GM23338 (cell line): ENCODE measurements at regions not wholly inside any gene's neighbourhood (a gene's known extent, or its start where the extent isn't known, plus 50 kb on each side); places are given as distances from the start of the nearest gene placed in this dataset.

Experiments
- ATAC-seq: fragments of 200-7000 bp; cut with Tn5 transposase; 3 replicates; pipeline ENCODE4 v1.9.1; 2020
- DNase-seq: peaks from one replicate; pipeline ENCODE4 v3.0.0-alpha.2; 2015; ENCODE audit warnings: low spot score
- H2AFZ ChIP-seq: fragments of 200-600 bp; sonication (generic); 2 replicates; pipeline ENCODE4 v1.8.0; 2016; ENCODE audit warnings: antibody characterized with exemption, mild to moderate bottlenecking, moderate library complexity
- H3F3A ChIP-seq: fragments of 200-600 bp; sonication (generic); replicated peaks from 2 replicates; pipeline ENCODE4 v1.8.0; 2017; ENCODE audit warnings: antibody characterized with exemption, mixed run types, low read depth
- H3K27ac ChIP-seq: fragments of 200-600 bp; sonication (generic); 2 replicates; pipeline ENCODE4 v1.6.1; 2016; ENCODE audit warnings: low read depth
- H3K27me3 ChIP-seq: fragments of 200-600 bp; sonication (generic); 2 replicates; pipeline ENCODE4 v1.8.0; 2016; ENCODE audit warnings: mild to moderate bottlenecking, mixed run types, moderate library complexity; ENCODE audit not compliant: insufficient read depth
- H3K36me3 ChIP-seq: fragments of 200-600 bp; sonication (generic); 2 replicates; pipeline ENCODE4 v1.8.0; 2016; ENCODE audit warnings: mild to moderate bottlenecking; ENCODE audit not compliant: insufficient read depth
- H3K4me1 ChIP-seq: fragments of 200-600 bp; sonication (generic); 2 replicates; pipeline ENCODE4 v1.8.0; 2016; ENCODE audit warnings: mild to moderate bottlenecking, moderate library complexity; ENCODE audit not compliant: insufficient read depth
- H3K4me2 ChIP-seq: fragments of 200-600 bp; sonication (generic); 2 replicates; pipeline ENCODE4 v1.7.1; 2017; ENCODE audit warnings: mixed run types
- H3K4me3 ChIP-seq: fragments of 200-600 bp; sonication (generic); 2 replicates; pipeline ENCODE4 v1.6.1; 2016; ENCODE audit warnings: mixed run types
- H3K79me2 ChIP-seq: fragments of 200-600 bp; sonication (generic); replicated peaks from 2 replicates; pipeline ENCODE4 v1.8.0; 2017; ENCODE audit warnings: mild to moderate bottlenecking; ENCODE audit not compliant: insufficient read depth
- H3K9me2 ChIP-seq: fragments of 200-600 bp; sonication (generic); 2 replicates; pipeline ENCODE4 v1.8.0; 2017; ENCODE audit not compliant: insufficient read depth
- H4K20me1 ChIP-seq: fragments of 200-600 bp; sonication (generic); replicated peaks from 2 replicates; pipeline ENCODE4 v1.8.0; 2017; ENCODE audit warnings: mild to moderate bottlenecking; ENCODE audit not compliant: insufficient read depth
- H3K27ac Mint-ChIP-seq: 2 replicates; pipeline ENCODE4 v1.8.0; 2020; ENCODE audit warnings: inconsistent platforms, mild to moderate bottlenecking, moderate library complexity, mixed read lengths
- H3K27me3 Mint-ChIP-seq: 3 replicates; pipeline ENCODE4 v1.8.0; 2022; ENCODE audit warnings: low read depth, mild to moderate bottlenecking, moderate library complexity, mixed read lengths, inconsistent platforms; ENCODE audit not compliant: insufficient read depth, poor library complexity
- H3K36me3 Mint-ChIP-seq: 3 replicates; pipeline ENCODE4 v1.8.0; 2021; ENCODE audit warnings: low read depth, mild to moderate bottlenecking, inconsistent platforms, moderate library complexity, mixed read lengths
- H3K4me1 Mint-ChIP-seq: 3 replicates; pipeline ENCODE4 v1.8.0; 2020; ENCODE audit warnings: mild to moderate bottlenecking, inconsistent platforms, mixed read lengths
- H3K4me3 Mint-ChIP-seq: 3 replicates; pipeline ENCODE4 v1.8.0; 2021; ENCODE audit warnings: moderate library complexity, mild to moderate bottlenecking, inconsistent platforms, mixed read lengths
- H3K9me3 Mint-ChIP-seq: 3 replicates; pipeline ENCODE4 v1.8.0; 2020; ENCODE audit warnings: moderate library complexity, mild to moderate bottlenecking, inconsistent platforms, mixed read lengths
- CREB1 ChIP-seq: fragments of 250-450 bp; sonication (Bioruptor Pico); IDR thresholded peaks from 2 replicates; pipeline ENCODE4 v1.5.0; 2020; ENCODE audit warnings: low read depth, mild to moderate bottlenecking, moderate library complexity
- CTCF ChIP-seq, 2 experiments: fragments of 200-600 bp in 1 of 2; sonication (generic) in 1 of 2; conservative IDR thresholded peaks; 2 replicates each; pipeline versions ENCODE4 v1.5.1 to v1.6.1; 2016 to 2017; ENCODE audit warnings: antibody characterized with exemption in 2 of 2, low read depth in 2 of 2, mild to moderate bottlenecking in 2 of 2, moderate library complexity in 1 of 2
- EZH2 ChIP-seq: fragments of 200-600 bp; sonication (generic); IDR thresholded peaks from one replicate; pipeline ENCODE4 v1.8.0; 2017; ENCODE audit warnings: antibody characterized with exemption, mild to moderate bottlenecking, low read depth; ENCODE audit not compliant: unreplicated experiment
- EZH2phosphoT487 ChIP-seq: fragments of 200-600 bp; sonication (generic); IDR thresholded peaks from one replicate; pipeline ENCODE4 v1.8.1; 2018; ENCODE audit warnings: antibody characterized with exemption; ENCODE audit not compliant: unreplicated experiment
- NANOG ChIP-seq: IDR thresholded peaks from 2 replicates; pipeline ENCODE4 v1.6.1; 2016; ENCODE audit warnings: antibody characterized with exemption, borderline replicate concordance
- STAT1 ChIP-seq: IDR thresholded peaks from one replicate; pipeline ENCODE4 v1.6.1; 2016; ENCODE audit warnings: antibody characterized with exemption; ENCODE audit not compliant: unreplicated experiment
- ZNF331 ChIP-seq: fragments of 250-450 bp; sonication (Bioruptor Pico); IDR thresholded peaks from 2 replicates; pipeline ENCODE4 v1.5.0; 2020; ENCODE audit warnings: low read depth, mild to moderate bottlenecking, moderate library complexity
- ZNF462 ChIP-seq: fragments of 250-450 bp; sonication (Bioruptor Pico); IDR thresholded peaks from 2 replicates; pipeline ENCODE4 v1.5.0; 2020; ENCODE audit warnings: mild to moderate bottlenecking, moderate library complexity

- no peaks in the 10 kb centered on the region for H3K4me1 Mint-ChIP-seq
These were observed 550.8 kb downstream of the MED13L start for GRCh38 chr12:115726691-115727090.

More at GRCh38 chr12:115726691-115727090, 550.8 kb downstream of the MED13L start:
- H3K27ac Mint-ChIP-seq, result no peak overlapping the region
- no peaks in the 10 kb centered on the region for H3K27me3 ChIP-seq
- H3K9me2 ChIP-seq, result no peaks in the 10 kb centered on the region
- ATAC-seq, result no peak
- H3K4me3 Mint-ChIP-seq, result no peak overlapping the region
- no peaks in the 10 kb centered on the region for H3K79me2 ChIP-seq
- no peaks in the 10 kb centered on the region for H3K4me1 ChIP-seq
- TF ChIP-seq NANOG, result no peak
- TF ChIP-seq CREB1 (CRISPR knock-in tag), result no peak
- no peak for TF ChIP-seq ZNF462 (CRISPR knock-in tag)
- no peak for TF ChIP-seq EZH2
- no peak for TF ChIP-seq CTCF (conservative IDR thresholded peaks at IDR 0.05; ENCODE audit: low read depth in 2 of 2)
- no peak for TF ChIP-seq ZNF331
- no peak for TF ChIP-seq STAT1
- TF ChIP-seq EZH2phosphoT487, result no peak
- no peak overlapping the region for H2AFZ ChIP-seq
- no peak overlapping the region for H3K4me3 ChIP-seq
- H3K27me3 Mint-ChIP-seq, result no peaks in the 10 kb centered on the region
- no peaks in the 10 kb centered on the region for H3F3A ChIP-seq
- no peaks in the 10 kb centered on the region for H3K36me3 ChIP-seq
- no peaks in the 10 kb centered on the region; the same call in 2 of the 3 replicates for H3K9me3 Mint-ChIP-seq
- no peak for DNase-seq
- no peaks in the 10 kb centered on the region for H3K36me3 Mint-ChIP-seq
- H3K4me2 ChIP-seq, result no peak overlapping the region
- no peak overlapping the region for H3K27ac ChIP-seq
- no peaks in the 10 kb centered on the region for H4K20me1 ChIP-seq
